ELR (cell line): ENCODE measurements at regions not wholly inside any gene's neighbourhood (a gene's known extent, or its start where the extent isn't known, plus 50 kb on each side); places are given as distances from the start of the nearest gene placed in this dataset.
"Not testable (repeated sequence)": the region's sequence is repeated elsewhere in the genome, so short reads cannot be mapped to it uniquely, and the experiment has no call there.

Experiments used
- DNase-seq: peaks from one replicate; pipeline ENCODE4 v3.0.0-alpha.2; 2015; ENCODE audit warnings: low read depth

GRCh38 chr3:18236726-18237125 lies 188.4 kb downstream of the SATB1 start:
- DNase-seq: no peak

- DNase-seq: no peak
These were observed 190.3 kb downstream of the SATB1 start for GRCh38 chr3:18234717-18235335.

GRCh38 chr3:18233987-18234716 lies 191.0 kb downstream of the SATB1 start:
- DNase-seq: no peak

- no peak for DNase-seq
These were observed 192.8 kb downstream of the SATB1 start for GRCh38 chr3:18232317-18232716.

GRCh38 chr3:18228060-18228459 lies 197.1 kb downstream of the SATB1 start:
- DNase-seq: no peak

GRCh38 chr3:18225709-18226108 lies 199.4 kb downstream of the SATB1 start:
- DNase-seq: no peak

- DNase-seq: no peak
These were observed 200.7 kb downstream of the SATB1 start for GRCh38 chr3:18224426-18224825.

- no peak for DNase-seq
These were observed 201.2 kb downstream of the SATB1 start for GRCh38 chr3:18223974-18224373.

- DNase-seq: no peak
These were observed 201.6 kb downstream of the SATB1 start for GRCh38 chr3:18223571-18223970.

- DNase-seq: no peak
These were observed 202.5 kb downstream of the SATB1 start for GRCh38 chr3:18222686-18223085.

GRCh38 chr3:18217507-18218174 lies 207.5 kb downstream of the SATB1 start:
- no peak for DNase-seq

GRCh38 chr3:18216996-18217395 lies 208.1 kb downstream of the SATB1 start:
- DNase-seq: no peak

GRCh38 chr3:18215639-18216038 lies 209.5 kb downstream of the SATB1 start:
- DNase-seq: no peak

GRCh38 chr3:18211116-18211515 lies 214.0 kb downstream of the SATB1 start:
- no peak for DNase-seq

- no peak for DNase-seq
These were observed 216.3 kb downstream of the SATB1 start for GRCh38 chr3:18208856-18209255.

- DNase-seq: no peak
These were observed 217.0 kb downstream of the SATB1 start for GRCh38 chr3:18208091-18208490.

- DNase-seq: no peak
These were observed 217.9 kb downstream of the SATB1 start for GRCh38 chr3:18207226-18207625.

- not testable (repeated sequence) for DNase-seq
These were observed 219.4 kb downstream of the SATB1 start for GRCh38 chr3:18205701-18206100.

GRCh38 chr3:18201315-18201714 lies 223.8 kb downstream of the SATB1 start:
- DNase-seq: no peak

GRCh38 chr3:18199757-18200156 lies 225.4 kb downstream of the SATB1 start:
- no peak for DNase-seq

- no peak for DNase-seq
These were observed 229.3 kb downstream of the SATB1 start for GRCh38 chr3:18195836-18196235.

- DNase-seq: peak; percentile 19
These were observed 230.7 kb downstream of the SATB1 start for GRCh38 chr3:18194431-18194830.

- no peak for DNase-seq
These were observed 234.5 kb downstream of the SATB1 start for GRCh38 chr3:18190646-18191045.
